ENCODE measurements at regions not wholly inside any gene's neighbourhood (a gene's known extent, or its start where the extent isn't known, plus 50 kb on each side); places are given as distances from the start of the nearest gene placed in this dataset.

GRCh38 chr12:13425766-13426165 lies 229.2 kb downstream of the EMP1 start (continued):
- TF ChIP-seq REST (IDR thresholded peaks at IDR 0.05) (no peak), NR2F2 (IDR thresholded peaks at IDR 0.05) (no peak), HNF4G (IDR thresholded peaks at IDR 0.05) (no peak)

GRCh38 chr12:13422291-13422690 lies 225.8 kb downstream of the EMP1 start:
- DNase-seq (ENCODE audit: low spot score): no peak
- 93% methylated on average over 2 of the region's 2 CpGs for WGBS
- no peaks in the 10 kb centered on the region for H3K4me1 ChIP-seq (ENCODE audit: control insufficient read depth in 4 of 4, insufficient read depth in 4 of 4, low read length in 3 of 4)
- no peak overlapping the region for H3K9ac ChIP-seq (ENCODE audit: low read depth in 1 of 2, low read length in 2 of 2)
- TF ChIP-seq HNF4A (conservative IDR thresholded peaks at IDR 0.05) (no peak), GABPA (IDR thresholded peaks at IDR 0.05 in 1 of 2, conservative IDR thresholded peaks at IDR 0.05 in 1 of 2) (no peak), RAD21 (IDR thresholded peaks at IDR 0.05) (no peak), CTCF (IDR thresholded peaks at IDR 0.05; ENCODE audit: low read depth, low read length, missing input control) (no peak)
- no peaks in the 10 kb centered on the region for H3K9me3 ChIP-seq (ENCODE audit: control insufficient read depth in 4 of 4, low read length in 3 of 4)
- H3K36me3 ChIP-seq (ENCODE audit: control insufficient read depth in 4 of 4, insufficient read depth in 3 of 4, low read depth in 1 of 4, low read length in 3 of 4): no peaks in the 10 kb centered on the region
- no peak overlapping the region for H3K27ac ChIP-seq (ENCODE audit: low read depth in 1 of 2, low read length in 2 of 2)
- no peak overlapping the region for H3K4me3 ChIP-seq (ENCODE audit: low read depth in 1 of 3, low read length in 3 of 3)
- no peaks in the 10 kb centered on the region for H3K27me3 ChIP-seq (ENCODE audit: control insufficient read depth in 4 of 4, insufficient read depth in 4 of 4, low read length in 3 of 4)

- TF ChIP-seq RXRA (IDR thresholded peaks at IDR 0.05): no peak
- no peak for TF ChIP-seq ATF3 (IDR thresholded peaks at IDR 0.05)
- TF ChIP-seq RAD21 (IDR thresholded peaks at IDR 0.05): no peak
- no peak for TF ChIP-seq HNF4A (conservative IDR thresholded peaks at IDR 0.05)
- no peak for TF ChIP-seq CTCF (IDR thresholded peaks at IDR 0.05; ENCODE audit: low read depth, low read length, missing input control)
- TF ChIP-seq JUND (IDR thresholded peaks at IDR 0.05): no peak
- TF ChIP-seq YY1 (IDR thresholded peaks at IDR 0.05): no peak
- TF ChIP-seq FOXA1 (IDR thresholded peaks at IDR 0.05): no peak
- no peak for TF ChIP-seq ZBTB33 (IDR thresholded peaks at IDR 0.05)
- no peak for TF ChIP-seq REST (IDR thresholded peaks at IDR 0.05)
- no peak for TF ChIP-seq NR2F2 (IDR thresholded peaks at IDR 0.05)
- no peak for TF ChIP-seq HNF4G (IDR thresholded peaks at IDR 0.05)
- no peak for TF ChIP-seq TAF1 (conservative IDR thresholded peaks at IDR 0.05)
- no peak for TF ChIP-seq FOXA2 (IDR thresholded peaks at IDR 0.05)
- DNase-seq (ENCODE audit: low spot score): no peak
- 86% methylated on average over 2 of the region's 2 CpGs for WGBS
- Histone ChIP-seq H3K27ac (ENCODE audit: low read depth in 1 of 2, low read length in 2 of 2) (no peak overlapping the region), H3K9me3 (ENCODE audit: control insufficient read depth in 4 of 4, low read length in 3 of 4) (no peaks in the 10 kb centered on the region), H3K9ac (ENCODE audit: low read depth in 1 of 2, low read length in 2 of 2) (no peak overlapping the region), H3K4me3 (ENCODE audit: low read depth in 1 of 3, low read length in 3 of 3) (no peak overlapping the region), H3K27me3 (ENCODE audit: control insufficient read depth in 4 of 4, insufficient read depth in 4 of 4, low read length in 3 of 4) (no peaks in the 10 kb centered on the region), H3K36me3 (ENCODE audit: control insufficient read depth in 4 of 4, insufficient read depth in 3 of 4, low read depth in 1 of 4, low read length in 3 of 4) (no peaks in the 10 kb centered on the region), H3K4me1 (ENCODE audit: control insufficient read depth in 4 of 4, insufficient read depth in 4 of 4, low read length in 3 of 4) (no peaks in the 10 kb centered on the region)
Measured at GRCh38 chr12:13417516-13417915, 221.0 kb downstream of the EMP1 start.

Measured in liver (tissue), 8 donors.